ENCODE measurements at regions not wholly inside any gene's neighbourhood (a gene's known extent, or its start where the extent isn't known, plus 50 kb on each side); places are given as distances from the start of the nearest gene placed in this dataset.
"Not testable (repeated sequence)": the region's sequence is repeated elsewhere in the genome, so short reads cannot be mapped to it uniquely, and the experiment has no call there.

GRCh38 chr12:43208627-43209026 lies 343.4 kb downstream of the ADAMTS20 start:
- Mint-ChIP-seq H3K27ac (ENCODE audit: unreplicated experiment) (no peak overlapping the region), H3K9me3 (no peaks in the 10 kb centered on the region)
- DNase-seq (ENCODE audit: low read depth, low spot score), result no peak

GRCh38 chr12:43208221-43208620 lies 343.8 kb downstream of the ADAMTS20 start:
- Mint-ChIP-seq H3K9me3 (no peaks in the 10 kb centered on the region), H3K27me3 (ENCODE audit: low read depth) (no peaks in the 10 kb centered on the region), H3K4me1 (peaks cover 7% of the 10 kb centered on the region), H3K27ac (ENCODE audit: unreplicated experiment) (no peak overlapping the region), H3K4me3 (no peak overlapping the region), H3K36me3 (ENCODE audit: low read depth) (no peaks in the 10 kb centered on the region)
- no peak for DNase-seq (ENCODE audit: low read depth, low spot score)
- TF ChIP-seq CTCF (conservative IDR thresholded peaks at IDR 0.05), result no peak

More at GRCh38 chr12:43208627-43209026, 343.4 kb downstream of the ADAMTS20 start:
- H3K27me3 Mint-ChIP-seq (ENCODE audit: low read depth), result no peaks in the 10 kb centered on the region
- peaks cover 7% of the 10 kb centered on the region for H3K4me1 Mint-ChIP-seq
- TF ChIP-seq CTCF (conservative IDR thresholded peaks at IDR 0.05), result no peak
- H3K4me3 Mint-ChIP-seq, result no peak overlapping the region
- no peaks in the 10 kb centered on the region for H3K36me3 Mint-ChIP-seq (ENCODE audit: low read depth)

GRCh38 chr12:43206396-43206795 lies 345.6 kb downstream of the ADAMTS20 start:
- Mint-ChIP-seq H3K27ac (ENCODE audit: unreplicated experiment) (no peak overlapping the region), H3K36me3 (ENCODE audit: low read depth) (no peaks in the 10 kb centered on the region), H3K9me3 (peaks cover 5% of the 10 kb centered on the region), H3K4me1 (peaks cover 3% of the 10 kb centered on the region), H3K27me3 (ENCODE audit: low read depth) (no peaks in the 10 kb centered on the region), H3K4me3 (no peak overlapping the region)
- no peak for DNase-seq (ENCODE audit: low read depth, low spot score)
- TF ChIP-seq CTCF (conservative IDR thresholded peaks at IDR 0.05), result no peak

- no peak overlapping the region for H3K4me3 Mint-ChIP-seq
These were observed 353.4 kb downstream of the ADAMTS20 start for GRCh38 chr12:43198608-43199007.

GRCh38 chr12:43196268-43196907 lies 355.6 kb downstream of the ADAMTS20 start:
- no peaks in the 10 kb centered on the region for H3K27me3 Mint-ChIP-seq (ENCODE audit: low read depth)
- H3K4me3 Mint-ChIP-seq, result no peak overlapping the region
- TF ChIP-seq CTCF (conservative IDR thresholded peaks at IDR 0.05), result no peak
- no peak for DNase-seq (ENCODE audit: low read depth, low spot score)
- no peaks in the 10 kb centered on the region for H3K4me1 Mint-ChIP-seq
- H3K27ac Mint-ChIP-seq (ENCODE audit: unreplicated experiment), result no peak overlapping the region
- peaks cover 11% of the 10 kb centered on the region for H3K9me3 Mint-ChIP-seq
- H3K36me3 Mint-ChIP-seq (ENCODE audit: low read depth), result no peaks in the 10 kb centered on the region

More at GRCh38 chr12:43198608-43199007, 353.4 kb downstream of the ADAMTS20 start:
- Mint-ChIP-seq H3K36me3 (ENCODE audit: low read depth) (no peaks in the 10 kb centered on the region), H3K27ac (ENCODE audit: unreplicated experiment) (no peak overlapping the region), H3K4me1 (no peaks in the 10 kb centered on the region), H3K9me3 (peaks cover 5% of the 10 kb centered on the region), H3K27me3 (ENCODE audit: low read depth) (no peaks in the 10 kb centered on the region)
- no peak for DNase-seq (ENCODE audit: low read depth, low spot score)
- TF ChIP-seq CTCF (conservative IDR thresholded peaks at IDR 0.05), result no peak

GRCh38 chr12:43193096-43193495 lies 358.9 kb downstream of the ADAMTS20 start:
- not testable (repeated sequence) for H3K27ac Mint-ChIP-seq (ENCODE audit: unreplicated experiment); H3K36me3 Mint-ChIP-seq (ENCODE audit: low read depth); H3K4me3 Mint-ChIP-seq; H3K27me3 Mint-ChIP-seq (ENCODE audit: low read depth); H3K4me1 Mint-ChIP-seq; DNase-seq (ENCODE audit: low read depth, low spot score)
- peaks cover 15% of the 10 kb centered on the region for H3K9me3 Mint-ChIP-seq

GRCh38 chr12:43192442-43192841 lies 359.6 kb downstream of the ADAMTS20 start:
- H3K27me3 Mint-ChIP-seq (ENCODE audit: low read depth); H3K4me3 Mint-ChIP-seq; DNase-seq (ENCODE audit: low read depth, low spot score); H3K36me3 Mint-ChIP-seq (ENCODE audit: low read depth); H3K4me1 Mint-ChIP-seq; H3K27ac Mint-ChIP-seq (ENCODE audit: unreplicated experiment): not testable (repeated sequence)
- H3K9me3 Mint-ChIP-seq, result peaks cover 15% of the 10 kb centered on the region
